ENCODE measurements at regions not wholly inside any gene's neighbourhood (a gene's known extent, or its start where the extent isn't known, plus 50 kb on each side); places are given as distances from the start of the nearest gene placed in this dataset.

- DNase-seq = no peak
Measured at GRCh38 chr12:85693093-85693665, 143.0 kb downstream of the RASSF9 start.

GRCh38 chr12:85695097-85695715 is 141.0 kb downstream of the RASSF9 start:
- no peak for DNase-seq

- no peak for DNase-seq
Measured at GRCh38 chr12:85697003-85697402, 139.2 kb downstream of the RASSF9 start.

GRCh38 chr12:85698937-85699336 is 137.3 kb downstream of the RASSF9 start:
- no peak for DNase-seq

GRCh38 chr12:85708775-85709174 is 127.4 kb downstream of the RASSF9 start:
- DNase-seq = no peak

- no peak for DNase-seq
Measured at GRCh38 chr12:85711735-85712390, 124.3 kb downstream of the RASSF9 start.

- no peak for DNase-seq
Measured at GRCh38 chr12:85713373-85713772, 122.8 kb downstream of the RASSF9 start.

- DNase-seq = no peak
Measured at GRCh38 chr12:85714425-85714824, 121.8 kb downstream of the RASSF9 start.

- DNase-seq = no peak
Measured at GRCh38 chr12:85720308-85721033, 115.7 kb downstream of the RASSF9 start.

GRCh38 chr12:85725991-85726390 is 110.2 kb downstream of the RASSF9 start:
- DNase-seq = no peak

GRCh38 chr12:85733221-85733840 is 102.9 kb downstream of the RASSF9 start:
- no peak for DNase-seq

- DNase-seq = no peak
Measured at GRCh38 chr12:85733984-85734383, 102.2 kb downstream of the RASSF9 start.

- no peak for DNase-seq
Measured at GRCh38 chr12:85740186-85740585, 96.0 kb downstream of the RASSF9 start.

- DNase-seq = no peak
Measured at GRCh38 chr12:85741046-85741445, 95.2 kb downstream of the RASSF9 start.

- DNase-seq = no peak
Measured at GRCh38 chr12:85747941-85748495, 88.2 kb downstream of the RASSF9 start.
